Osteoblast (primary cell): ENCODE measurements at regions not wholly inside any gene's neighbourhood (a gene's known extent, or its start where the extent isn't known, plus 50 kb on each side); places are given as distances from the start of the nearest gene placed in this dataset.
"Not testable (repeated sequence)": the region's sequence is repeated elsewhere in the genome, so short reads cannot be mapped to it uniquely, and the experiment has no call there.

Source experiments
- DNase-seq: peaks from one replicate; pipeline ENCODE4 v3.0.0; 2011; ENCODE audit warnings: low spot score, mixed read lengths; ENCODE audit not compliant: insufficient read length; ENCODE audit errors: missing footprints
- H2AFZ ChIP-seq: 2 replicates; pipeline ENCODE4 v1.6.0; 2011; ENCODE audit warnings: mild to moderate bottlenecking, low read length
- H3K27ac ChIP-seq: 2 replicates; pipeline ENCODE4 v1.5.1; 2011; ENCODE audit warnings: mild to moderate bottlenecking, low read depth, low read length, moderate library complexity
- H3K27me3 ChIP-seq: 2 replicates; pipeline ENCODE4 v1.6.0; 2012; ENCODE audit warnings: mild to moderate bottlenecking, control low read depth, inconsistent platforms, low read length, moderate library complexity; ENCODE audit not compliant: insufficient read depth
- H3K36me3 ChIP-seq: 2 replicates; pipeline ENCODE4 v1.5.1; 2011; ENCODE audit warnings: mild to moderate bottlenecking, low read length, control low read depth, moderate library complexity; ENCODE audit not compliant: insufficient read depth
- H3K4me1 ChIP-seq: 2 replicates; pipeline ENCODE4 v1.5.1; 2011; ENCODE audit warnings: mild to moderate bottlenecking, low read length, control low read depth, moderate library complexity; ENCODE audit not compliant: insufficient read depth
- H3K4me2 ChIP-seq: 2 replicates; pipeline ENCODE4 v1.6.0; 2011; ENCODE audit warnings: mild to moderate bottlenecking, low read length; ENCODE audit not compliant: insufficient read depth
- H3K4me3 ChIP-seq: fragments of 200-600 bp; sonication (generic); 3 replicates; pipeline ENCODE4 v1.5.1; 2012; ENCODE audit warnings: mild to moderate bottlenecking, low read length, inconsistent platforms; ENCODE audit not compliant: insufficient read depth
- H3K79me2 ChIP-seq: 2 replicates; pipeline ENCODE4 v1.6.0; 2012; ENCODE audit warnings: mild to moderate bottlenecking, low read length, control low read depth, inconsistent platforms; ENCODE audit not compliant: insufficient read depth
- H3K9me3 ChIP-seq: 2 replicates; pipeline ENCODE4 v1.5.1; 2011; ENCODE audit warnings: low read depth, low read length, control low read depth
- H4K20me1 ChIP-seq: 2 replicates; pipeline ENCODE4 v1.6.0; 2012; ENCODE audit warnings: mild to moderate bottlenecking, low read length, control low read depth; ENCODE audit not compliant: insufficient read depth
- CTCF ChIP-seq: IDR thresholded peaks from 2 replicates; pipeline ENCODE4 v1.5.1; 2011; ENCODE audit warnings: mild to moderate bottlenecking, low read depth, low read length, moderate library complexity; ENCODE audit errors: extremely low read depth

GRCh38 chr2:125658583-125658982 lies 997.4 kb upstream of the GYPC start:
- Histone ChIP-seq H3K9me3 (peaks cover 3% of the 10 kb centered on the region), H3K4me2 (no peak overlapping the region), H3K4me3 (no peak overlapping the region), H3K4me1 (no peaks in the 10 kb centered on the region), H2AFZ (no peak overlapping the region), H4K20me1 (no peaks in the 10 kb centered on the region), H3K36me3 (no peaks in the 10 kb centered on the region), H3K79me2 (no peaks in the 10 kb centered on the region), H3K27ac (no peak overlapping the region), H3K27me3 (no peaks in the 10 kb centered on the region)
- no peak for TF ChIP-seq CTCF
- DNase-seq = no peak

- H3K4me3 ChIP-seq, DNase-seq, H3K4me1 ChIP-seq, H3K36me3 ChIP-seq, H3K4me2 ChIP-seq, H3K79me2 ChIP-seq, H4K20me1 ChIP-seq, H3K27ac ChIP-seq, H2AFZ ChIP-seq, H3K27me3 ChIP-seq, H3K9me3 ChIP-seq: not testable (repeated sequence)
Measured at GRCh38 chr2:125660369-125660768, 995.6 kb upstream of the GYPC start.

GRCh38 chr2:125667630-125668029 lies 988.3 kb upstream of the GYPC start:
- no peak for TF ChIP-seq CTCF
- H3K4me2 ChIP-seq = no peak overlapping the region
- H3K9me3 ChIP-seq = peaks cover under 1% of the 10 kb centered on the region
- no peaks in the 10 kb centered on the region for H3K79me2 ChIP-seq
- no peaks in the 10 kb centered on the region for H3K36me3 ChIP-seq
- H3K27ac ChIP-seq = no peak overlapping the region
- no peaks in the 10 kb centered on the region for H4K20me1 ChIP-seq
- no peak overlapping the region for H2AFZ ChIP-seq
- DNase-seq = no peak
- H3K27me3 ChIP-seq = no peaks in the 10 kb centered on the region
- no peaks in the 10 kb centered on the region for H3K4me1 ChIP-seq
- H3K4me3 ChIP-seq = no peak overlapping the region

GRCh38 chr2:125679903-125680302 lies 976.1 kb upstream of the GYPC start:
- no peaks in the 10 kb centered on the region for H4K20me1 ChIP-seq
- H3K4me2 ChIP-seq = no peak overlapping the region

More at GRCh38 chr2:125679903-125680302, 976.1 kb upstream of the GYPC start:
- Histone ChIP-seq H3K36me3 (no peaks in the 10 kb centered on the region), H3K9me3 (no peaks in the 10 kb centered on the region), H3K27me3 (no peaks in the 10 kb centered on the region), H3K79me2 (no peaks in the 10 kb centered on the region), H2AFZ (no peak overlapping the region), H3K4me3 (no peak overlapping the region), H3K27ac (no peak overlapping the region), H3K4me1 (no peaks in the 10 kb centered on the region)
- DNase-seq = no peak
- TF ChIP-seq CTCF = no peak
